SK-N-SH treated with all-trans-retinoic acid at 6 μM for 48 hours (cell line): ENCODE measurements at regions not wholly inside any gene's neighbourhood (a gene's known extent, or its start where the extent isn't known, plus 50 kb on each side); places are given as distances from the start of the nearest gene placed in this dataset.

Experiments
- ATAC-seq: fragments of 200-7000 bp; cut with Tn5 transposase; 3 replicates; pipeline ENCODE4 v1.9.1; 2020; ENCODE audit warnings: mild to moderate bottlenecking, moderate library complexity
- ARNTL ChIP-seq: fragments of 450-650 bp; formaldehyde crosslinking; IDR thresholded peaks from 2 replicates; pipeline ENCODE4 v1.5.0; 2020; ENCODE audit warnings: low read depth, mild to moderate bottlenecking, moderate library complexity, borderline replicate concordance
- BACH2 ChIP-seq: fragments of 250-450 bp; sonication (Bioruptor Pico); IDR thresholded peaks from 2 replicates; pipeline ENCODE4 v1.9.0; 2021; ENCODE audit warnings: mild to moderate bottlenecking, borderline replicate concordance
- CREB5 ChIP-seq: fragments of 250-450 bp; sonication (Bioruptor Pico); IDR thresholded peaks from 2 replicates; pipeline ENCODE4 v1.5.1; 2020; ENCODE audit warnings: low read depth, mild to moderate bottlenecking, moderate library complexity
- CSDC2 ChIP-seq: fragments of 250-450 bp; sonication (Bioruptor Pico); IDR thresholded peaks from 2 replicates; pipeline ENCODE4 v1.5.0; 2020; ENCODE audit warnings: mild to moderate bottlenecking, moderate library complexity
- CSRNP3 ChIP-seq: fragments of 250-450 bp; sonication (Bioruptor Pico); IDR thresholded peaks from 2 replicates; pipeline ENCODE4 v1.5.1; 2021; ENCODE audit warnings: mild to moderate bottlenecking, moderate library complexity
- GLIS3 ChIP-seq: fragments of 250-450 bp; sonication (Bioruptor Pico); IDR thresholded peaks from 2 replicates; pipeline ENCODE4 v1.5.0; 2020; ENCODE audit warnings: mild to moderate bottlenecking, moderate library complexity
- ISL1 ChIP-seq: fragments of 250-450 bp; sonication (Bioruptor Pico); IDR thresholded peaks from 2 replicates; pipeline ENCODE4 v2.1.2; 2022; ENCODE audit warnings: mild to moderate bottlenecking, moderate library complexity
- RARB ChIP-seq: fragments of 250-450 bp; sonication (Bioruptor Pico); IDR thresholded peaks from 2 replicates; pipeline ENCODE4 v1.8.0; 2021; ENCODE audit warnings: mild to moderate bottlenecking, moderate library complexity
- TCF4 ChIP-seq: fragments of 250-450 bp; sonication (Bioruptor Pico); IDR thresholded peaks from 2 replicates; pipeline ENCODE4 v1.8.0; 2021; ENCODE audit warnings: mild to moderate bottlenecking, moderate library complexity, borderline replicate concordance
- TOX ChIP-seq: fragments of 250-450 bp; sonication (Bioruptor Pico); IDR thresholded peaks from 2 replicates; pipeline ENCODE4 v1.8.0; 2021; ENCODE audit warnings: mild to moderate bottlenecking, moderate library complexity, borderline replicate concordance
- TSHZ2 ChIP-seq: fragments of 250-450 bp; sonication (Bioruptor Pico); IDR thresholded peaks from 2 replicates; pipeline ENCODE4 v1.5.0; 2020; ENCODE audit warnings: mild to moderate bottlenecking, moderate library complexity
- ZFP3 ChIP-seq: fragments of 250-450 bp; sonication (Bioruptor Pico); IDR thresholded peaks from 2 replicates; pipeline ENCODE4 v1.5.0; 2020; ENCODE audit warnings: mild to moderate bottlenecking, moderate library complexity
- ZFP30 ChIP-seq: fragments of 450-650 bp; formaldehyde crosslinking; IDR thresholded peaks from 2 replicates; pipeline ENCODE4 v1.5.0; 2022; ENCODE audit warnings: mild to moderate bottlenecking, moderate library complexity
- ZNF565 ChIP-seq: fragments of 450-650 bp; formaldehyde crosslinking; conservative IDR thresholded peaks from 2 replicates; pipeline ENCODE4 v1.5.0; 2020; ENCODE audit warnings: low read depth, mild to moderate bottlenecking, moderate library complexity
- ZNF70 ChIP-seq: fragments of 450-650 bp; formaldehyde crosslinking; IDR thresholded peaks from 2 replicates; pipeline ENCODE4 v1.5.0; 2020; ENCODE audit warnings: mild to moderate bottlenecking, moderate library complexity
- ZNF8 ChIP-seq: fragments of 450-650 bp; formaldehyde crosslinking; IDR thresholded peaks from 2 replicates; pipeline ENCODE4 v1.5.0; 2020; ENCODE audit warnings: mild to moderate bottlenecking, moderate library complexity
- TF ChIP-seq, protein P1 (sequence below): fragments of 250-450 bp; sonication (Bioruptor Pico); IDR thresholded peaks from 2 replicates; pipeline ENCODE4 v1.8.0; 2021; ENCODE audit warnings: low read depth, mild to moderate bottlenecking, moderate library complexity, borderline replicate concordance
- TF ChIP-seq, protein P2 (sequence below): fragments of 250-450 bp; sonication (Bioruptor Pico); IDR thresholded peaks from 2 replicates; pipeline ENCODE4 v1.8.0; 2020; ENCODE audit warnings: mild to moderate bottlenecking, moderate library complexity, borderline replicate concordance

DNA sequence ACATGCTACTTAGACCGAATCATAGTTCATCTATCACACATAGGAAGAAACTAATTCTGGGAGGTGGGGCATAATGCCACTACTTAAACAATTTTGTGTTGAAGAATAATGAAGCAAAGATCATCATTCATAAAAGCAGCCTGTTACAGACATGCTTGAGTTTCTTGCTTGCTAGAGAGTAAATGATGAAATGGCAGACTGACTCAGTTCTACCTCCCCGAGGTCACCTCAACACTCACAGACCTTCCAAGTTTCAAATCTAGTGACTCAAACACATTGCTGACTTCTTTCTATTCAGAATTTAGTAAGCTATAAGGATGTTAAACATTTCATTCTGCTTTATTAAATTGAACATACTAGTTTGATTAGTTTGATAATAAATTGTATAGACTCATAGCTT is 636.5 kb upstream of the FRG1 start:
- no peak for ATAC-seq
- TF ChIP-seq, protein P1, sequence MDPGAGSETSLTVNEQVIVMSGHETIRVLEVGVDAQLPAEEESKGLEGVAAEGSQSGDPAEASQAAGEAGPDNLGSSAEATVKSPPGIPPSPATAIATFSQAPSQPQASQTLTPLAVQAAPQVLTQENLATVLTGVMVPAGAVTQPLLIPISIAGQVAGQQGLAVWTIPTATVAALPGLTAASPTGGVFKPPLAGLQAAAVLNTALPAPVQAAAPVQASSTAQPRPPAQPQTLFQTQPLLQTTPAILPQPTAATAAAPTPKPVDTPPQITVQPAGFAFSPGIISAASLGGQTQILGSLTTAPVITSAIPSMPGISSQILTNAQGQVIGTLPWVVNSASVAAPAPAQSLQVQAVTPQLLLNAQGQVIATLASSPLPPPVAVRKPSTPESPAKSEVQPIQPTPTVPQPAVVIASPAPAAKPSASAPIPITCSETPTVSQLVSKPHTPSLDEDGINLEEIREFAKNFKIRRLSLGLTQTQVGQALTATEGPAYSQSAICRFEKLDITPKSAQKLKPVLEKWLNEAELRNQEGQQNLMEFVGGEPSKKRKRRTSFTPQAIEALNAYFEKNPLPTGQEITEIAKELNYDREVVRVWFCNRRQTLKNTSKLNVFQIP (CRISPR knock-in tag), result no peak

GRCh38 chr4:189304809-189305208 is 635.9 kb upstream of the FRG1 start:
- TF ChIP-seq GLIS3 (CRISPR knock-in tag) (no peak), TCF4 (peak; percentile 49; the same call in 1 of the 2 replicates), ISL1 (CRISPR knock-in tag) (peak; percentile 67; the same call in 1 of the 2 replicates), BACH2 (CRISPR knock-in tag) (no peak), TSHZ2 (CRISPR knock-in tag) (no peak; the same call in 1 of the 2 replicates), CSDC2 (CRISPR knock-in tag) (no peak), TOX (CRISPR knock-in tag) (no peak), ARNTL (CRISPR knock-in tag) (no peak), ZFP30 (CRISPR knock-in tag) (no peak)
- TF ChIP-seq, protein P2, sequence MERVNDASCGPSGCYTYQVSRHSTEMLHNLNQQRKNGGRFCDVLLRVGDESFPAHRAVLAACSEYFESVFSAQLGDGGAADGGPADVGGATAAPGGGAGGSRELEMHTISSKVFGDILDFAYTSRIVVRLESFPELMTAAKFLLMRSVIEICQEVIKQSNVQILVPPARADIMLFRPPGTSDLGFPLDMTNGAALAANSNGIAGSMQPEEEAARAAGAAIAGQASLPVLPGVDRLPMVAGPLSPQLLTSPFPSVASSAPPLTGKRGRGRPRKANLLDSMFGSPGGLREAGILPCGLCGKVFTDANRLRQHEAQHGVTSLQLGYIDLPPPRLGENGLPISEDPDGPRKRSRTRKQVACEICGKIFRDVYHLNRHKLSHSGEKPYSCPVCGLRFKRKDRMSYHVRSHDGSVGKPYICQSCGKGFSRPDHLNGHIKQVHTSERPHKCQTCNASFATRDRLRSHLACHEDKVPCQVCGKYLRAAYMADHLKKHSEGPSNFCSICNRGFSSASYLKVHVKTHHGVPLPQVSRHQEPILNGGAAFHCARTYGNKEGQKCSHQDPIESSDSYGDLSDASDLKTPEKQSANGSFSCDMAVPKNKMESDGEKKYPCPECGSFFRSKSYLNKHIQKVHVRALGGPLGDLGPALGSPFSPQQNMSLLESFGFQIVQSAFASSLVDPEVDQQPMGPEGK (CRISPR knock-in tag), result no peak
- TF ChIP-seq, protein P1 (CRISPR knock-in tag), result no peak
- ATAC-seq, result no peak

DNA sequence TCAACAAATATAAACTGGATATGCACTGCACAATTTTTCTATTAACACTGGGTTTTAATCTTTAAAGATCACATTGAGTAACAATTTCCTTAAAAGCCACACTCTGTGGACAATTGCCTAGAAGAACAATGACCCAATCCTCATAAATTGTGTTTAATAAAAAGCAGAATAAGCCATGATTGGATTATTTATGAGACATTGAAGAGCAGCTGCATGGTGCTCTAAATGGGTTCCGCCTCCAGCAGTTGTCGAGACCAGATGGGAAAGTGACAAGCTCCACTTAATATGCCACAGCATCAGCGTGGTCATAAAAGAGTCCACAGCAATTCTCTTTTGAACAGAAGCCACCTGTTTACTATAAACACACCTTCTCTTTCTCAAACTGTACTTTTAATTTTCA is 635.2 kb upstream of the FRG1 start:
- no peak; the same call in 2 of the 3 replicates for ATAC-seq
- TF ChIP-seq TSHZ2 (CRISPR knock-in tag) (peak; percentile 53; the same call in 1 of the 2 replicates), ZFP3 (CRISPR knock-in tag) (no peak), ISL1 (CRISPR knock-in tag) (peak; percentile 53; the same call in 1 of the 2 replicates), ARNTL (CRISPR knock-in tag) (no peak), TCF4 (0 out of 2 replicates have a peak, but pooled peaks have one; percentile 13), CSRNP3 (CRISPR knock-in tag) (no peak), ZNF565 (no peak), TOX (CRISPR knock-in tag) (no peak), ZNF70 (no peak), RARB (CRISPR knock-in tag) (no peak), CREB5 (CRISPR knock-in tag) (peak; percentile 41; the same call in 1 of the 2 replicates), ZNF8 (CRISPR knock-in tag) (no peak)
- TF ChIP-seq, protein P2 (CRISPR knock-in tag), result no peak
- TF ChIP-seq, protein P1 (CRISPR knock-in tag), result no peak
